Vagina (tissue), 2 donors: ENCODE measurements at regions not wholly inside any gene's neighbourhood (a gene's known extent, or its start where the extent isn't known, plus 50 kb on each side); places are given as distances from the start of the nearest gene placed in this dataset.
"Not testable (repeated sequence)": the region's sequence is repeated elsewhere in the genome, so short reads cannot be mapped to it uniquely, and the experiment has no call there.

Source experiments
- DNase-seq, 2 donors: peaks; one replicate each; pipeline ENCODE4 v3.0.0-alpha.2; 2017; ENCODE audit errors: extremely low spot score in 2 of 2
- H3K27ac ChIP-seq: fragments of 200-600 bp; sonication (generic); one replicate; pipeline ENCODE4 v1.5.1; 2019
- H3K27me3 ChIP-seq: fragments of 200-600 bp; sonication (generic); one replicate; pipeline ENCODE4 v1.5.1; 2019
- H3K36me3 ChIP-seq, 2 donors: fragments of 200-600 bp; sonication (generic); one replicate each; pipeline ENCODE4 v1.5.1; 2017 to 2019
- H3K4me1 ChIP-seq: fragments of 200-600 bp; sonication (generic); one replicate; pipeline ENCODE4 v1.5.1; 2019
- H3K4me3 ChIP-seq, 2 donors: fragments of 200-600 bp; sonication (generic); 1 replicate in 1 of 2; 2 replicates in 1 of 2; pipeline ENCODE4 v1.5.1; 2016 to 2019
- H3K9me3 ChIP-seq: fragments of 200-600 bp; sonication (generic); one replicate; pipeline ENCODE4 v1.5.1; 2019
- CTCF ChIP-seq, 3 experiments: fragments of 450-650 bp in 2 of 3; fragments of 200-600 bp in 1 of 3; sonication (generic) in 1 of 3; IDR thresholded peaks; one replicate each; pipeline ENCODE4 v1.5.1; 2017 to 2019; ENCODE audit warnings: antibody characterized with exemption in 3 of 3, mild to moderate bottlenecking in 2 of 3, moderate library complexity in 2 of 3
- POLR2A ChIP-seq, 2 donors: fragments of 450-650 bp; IDR thresholded peaks; one replicate each; pipeline ENCODE4 v1.6.1; 2017; ENCODE audit warnings: antibody characterized with exemption in 2 of 2, mild to moderate bottlenecking in 2 of 2, moderate library complexity in 2 of 2
- POLR2AphosphoS5 ChIP-seq, 2 donors: sonication (generic); formaldehyde crosslinking; IDR thresholded peaks; one replicate each; pipeline ENCODE4 v1.9.0; 2017; ENCODE audit warnings: antibody characterized with exemption in 2 of 2, mild to moderate bottlenecking in 2 of 2, low read depth in 1 of 2; ENCODE audit not compliant: insufficient read depth in 1 of 2
- intact Hi-C: fragments of 100-400 bp; cut with DNase I; formaldehyde crosslinking; loops from one replicate; pipeline ENCODE4 v1.15.1; 2023

GRCh38 chr12:114530417-114530816, 124.5 kb upstream of the TBX5 start:
- Histone ChIP-seq H3K4me1 (no peaks in the 10 kb centered on the region), H3K27ac (no peak overlapping the region), H3K4me3 (no peak overlapping the region), H3K9me3 (no peaks in the 10 kb centered on the region), H3K36me3 (no peaks in the 10 kb centered on the region), H3K27me3 (no peaks in the 10 kb centered on the region)
- no peak for TF ChIP-seq CTCF (IDR thresholded peaks at IDR 0.05)
- no peak for TF ChIP-seq POLR2A (IDR thresholded peaks at IDR 0.05)
- no peak for TF ChIP-seq POLR2AphosphoS5 (IDR thresholded peaks at IDR 0.05; ENCODE audit: insufficient read depth in 1 of 2, low read depth in 1 of 2)
- intact Hi-C loops, result no loop called here
- no peak for DNase-seq

GRCh38 chr12:114529966-114530365, 124.0 kb upstream of the TBX5 start:
- H3K4me1 ChIP-seq, result no peaks in the 10 kb centered on the region
- H3K4me3 ChIP-seq, result no peak overlapping the region
- no peaks in the 10 kb centered on the region for H3K36me3 ChIP-seq
- H3K27ac ChIP-seq, result no peak overlapping the region
- TF ChIP-seq CTCF (IDR thresholded peaks at IDR 0.05) (no peak), POLR2A (IDR thresholded peaks at IDR 0.05) (no peak)
- no peak for DNase-seq
- intact Hi-C loops, result no loop called here
- H3K9me3 ChIP-seq, result no peaks in the 10 kb centered on the region
- H3K27me3 ChIP-seq, result no peaks in the 10 kb centered on the region

GRCh38 chr12:114528766-114529165, 122.8 kb upstream of the TBX5 start:
- Histone ChIP-seq H3K4me3 (no peak overlapping the region), H3K4me1 (no peaks in the 10 kb centered on the region)
- intact Hi-C loops, result no loop called here

GRCh38 chr12:114521160-114521559, 115.2 kb upstream of the TBX5 start:
- H3K4me1 ChIP-seq, intact Hi-C loops, H3K9me3 ChIP-seq, H3K27ac ChIP-seq, H3K36me3 ChIP-seq, H3K27me3 ChIP-seq, DNase-seq, H3K4me3 ChIP-seq: not testable (repeated sequence)

More at GRCh38 chr12:114528766-114529165, 122.8 kb upstream of the TBX5 start:
- H3K36me3 ChIP-seq, result no peaks in the 10 kb centered on the region
- no peaks in the 10 kb centered on the region for H3K27me3 ChIP-seq
- no peak for TF ChIP-seq POLR2AphosphoS5 (IDR thresholded peaks at IDR 0.05; ENCODE audit: insufficient read depth in 1 of 2, low read depth in 1 of 2)
- no peak for TF ChIP-seq CTCF (IDR thresholded peaks at IDR 0.05)
- TF ChIP-seq POLR2A (IDR thresholded peaks at IDR 0.05), result no peak
- H3K27ac ChIP-seq, result no peak overlapping the region
- H3K9me3 ChIP-seq, result no peaks in the 10 kb centered on the region
- no peak for DNase-seq

GRCh38 chr12:114512351-114512750, 106.4 kb upstream of the TBX5 start:
- no peaks in the 10 kb centered on the region for H3K27me3 ChIP-seq
- H3K27ac ChIP-seq, result no peak overlapping the region
- H3K9me3 ChIP-seq, result no peaks in the 10 kb centered on the region
- no peaks in the 10 kb centered on the region for H3K4me1 ChIP-seq
- TF ChIP-seq POLR2A (IDR thresholded peaks at IDR 0.05), result no peak
- H3K36me3 ChIP-seq, result no peaks in the 10 kb centered on the region
- DNase-seq, result no peak
- H3K4me3 ChIP-seq, result no peak overlapping the region
- intact Hi-C loops, result no loop called here

- Histone ChIP-seq H3K27ac (no peak overlapping the region), H3K36me3 (no peaks in the 10 kb centered on the region), H3K4me1 (no peaks in the 10 kb centered on the region), H3K9me3 (no peaks in the 10 kb centered on the region), H3K27me3 (no peaks in the 10 kb centered on the region), H3K4me3 (no peak overlapping the region)
- no peak for DNase-seq
- intact Hi-C loops, result loop anchor here (10.0 kb wide), 1 partner anchor 534 kb away; no protein-coding TSS in a partner anchor
- no peak for TF ChIP-seq POLR2AphosphoS5 (IDR thresholded peaks at IDR 0.05; ENCODE audit: insufficient read depth in 1 of 2, low read depth in 1 of 2)
- TF ChIP-seq POLR2A (IDR thresholded peaks at IDR 0.05), result no peak
- peak; percentile 47 to 80 (median 57) for TF ChIP-seq CTCF (IDR thresholded peaks at IDR 0.05)
These were observed 102.7 kb upstream of the TBX5 start for GRCh38 chr12:114508529-114509129.
